HG03565 (cell line): ENCODE measurements at regions not wholly inside any gene's neighbourhood (a gene's known extent, or its start where the extent isn't known, plus 50 kb on each side); places are given as distances from the start of the nearest gene placed in this dataset.

ENCODE experiments used
- ATAC-seq: cut with Tn5 transposase; IDR thresholded peaks from one replicate; pipeline ENCODE4 v1.9.1; 2021; ENCODE audit warnings: mild to moderate bottlenecking, moderate library complexity; ENCODE audit not compliant: unreplicated experiment

DNA sequence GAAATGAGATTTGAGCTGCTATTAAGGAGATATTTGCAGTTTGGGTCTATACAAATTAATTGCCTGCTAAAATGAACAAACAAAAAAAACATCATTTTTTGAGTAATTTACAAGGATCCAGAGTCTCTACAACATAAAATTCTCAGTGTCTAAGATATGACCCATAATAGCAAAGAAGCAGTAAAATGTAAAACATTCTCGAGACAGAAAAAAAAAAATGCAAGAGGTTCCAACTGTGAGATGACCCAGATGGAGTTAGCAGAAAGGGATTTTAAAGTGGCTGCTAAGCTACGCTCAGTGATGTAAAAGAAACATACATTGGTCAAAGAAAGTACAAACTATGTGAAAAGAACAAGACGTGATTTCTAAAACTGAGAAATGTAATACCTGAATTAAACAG, 471.0 kb downstream of the SH2D4B start:
- ATAC-seq, result no peak

DNA sequence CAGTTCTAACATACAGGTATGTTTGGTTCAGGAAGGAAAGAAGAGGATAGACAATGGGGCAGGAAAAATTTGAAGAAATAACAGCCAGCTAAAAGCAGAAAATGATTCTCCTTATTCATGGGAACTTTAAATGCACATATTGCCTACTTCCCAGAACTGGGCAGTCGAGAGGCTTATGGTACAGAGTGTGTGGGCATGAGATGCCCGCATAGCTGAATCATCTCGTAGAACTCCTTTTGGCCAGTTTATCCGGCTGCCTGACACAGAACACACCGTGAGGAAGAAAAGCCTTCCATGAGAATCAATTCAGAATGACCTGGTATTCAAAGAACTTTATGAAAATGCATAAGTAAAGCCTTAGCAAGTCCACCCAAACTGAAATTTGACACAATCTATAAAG, 471.6 kb downstream of the SH2D4B start:
- no peak for ATAC-seq

GRCh38 chr10:81013771-81014170, 476.1 kb downstream of the SH2D4B start:
- ATAC-seq, result no peak

DNA sequence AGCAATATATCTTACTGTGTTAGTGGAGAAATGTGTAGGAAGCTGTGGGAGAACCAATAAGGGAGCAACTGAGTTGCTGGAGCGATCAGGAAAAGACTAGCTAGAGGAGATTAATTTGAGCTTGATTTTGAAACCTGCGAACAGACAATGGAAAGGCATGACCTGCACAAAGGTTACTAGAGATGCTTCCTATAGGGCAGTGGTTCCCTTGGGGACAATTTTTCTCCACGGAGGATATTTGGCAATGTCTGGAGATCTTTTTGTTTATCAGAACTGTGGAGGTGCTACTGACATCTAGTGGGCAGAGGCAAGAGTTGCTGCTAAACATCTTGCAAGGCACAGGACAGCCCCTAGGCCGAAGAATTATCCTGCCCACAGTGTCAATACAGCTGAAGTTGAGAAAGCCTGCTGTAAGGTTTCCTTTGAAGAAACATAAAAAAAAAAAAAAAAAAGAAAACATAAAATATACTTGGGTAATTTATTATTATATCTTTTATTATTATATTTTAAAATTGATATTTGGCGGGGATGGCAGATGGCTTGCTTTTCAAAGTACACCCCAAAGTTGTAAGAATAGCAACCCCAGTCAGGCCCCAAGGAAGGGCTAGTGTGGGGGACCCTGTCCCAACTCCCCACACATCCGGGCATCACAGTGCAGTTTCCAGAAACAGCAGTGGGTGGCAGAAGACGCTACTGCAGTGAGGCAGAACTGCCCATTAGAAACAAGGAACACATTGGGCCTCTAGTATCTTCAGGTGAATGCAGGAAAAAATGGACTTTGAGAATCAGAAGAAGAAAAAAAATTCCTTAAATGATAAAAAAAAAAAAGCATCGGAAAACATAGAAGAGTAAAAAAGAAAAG, 481.6 kb downstream of the SH2D4B start:
- ATAC-seq, result peak; percentile 83

- no peak for ATAC-seq
Observed at GRCh38 chr10:81021428-81022129, 483.9 kb downstream of the SH2D4B start.

DNA sequence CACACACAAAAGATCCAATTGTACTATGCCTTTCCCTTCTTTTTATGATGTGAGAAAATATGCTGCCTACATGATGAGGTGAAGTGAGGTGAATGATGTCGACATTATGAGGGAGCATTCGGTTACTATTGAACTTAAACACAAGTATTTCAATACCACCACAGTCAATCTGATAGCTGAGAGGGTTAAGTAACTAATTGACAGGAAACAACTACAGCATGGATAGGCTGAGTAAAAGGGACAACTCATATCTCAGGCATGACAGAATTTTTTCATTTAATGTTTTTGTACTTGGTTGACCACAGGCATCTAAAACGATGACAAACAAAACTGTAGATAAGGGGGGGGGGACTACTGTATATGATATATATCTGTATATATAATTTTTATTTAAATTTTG, 488.9 kb downstream of the SH2D4B start:
- ATAC-seq, result no peak

GRCh38 chr10:81027223-81027622, 489.5 kb downstream of the SH2D4B start:
- no peak for ATAC-seq

DNA sequence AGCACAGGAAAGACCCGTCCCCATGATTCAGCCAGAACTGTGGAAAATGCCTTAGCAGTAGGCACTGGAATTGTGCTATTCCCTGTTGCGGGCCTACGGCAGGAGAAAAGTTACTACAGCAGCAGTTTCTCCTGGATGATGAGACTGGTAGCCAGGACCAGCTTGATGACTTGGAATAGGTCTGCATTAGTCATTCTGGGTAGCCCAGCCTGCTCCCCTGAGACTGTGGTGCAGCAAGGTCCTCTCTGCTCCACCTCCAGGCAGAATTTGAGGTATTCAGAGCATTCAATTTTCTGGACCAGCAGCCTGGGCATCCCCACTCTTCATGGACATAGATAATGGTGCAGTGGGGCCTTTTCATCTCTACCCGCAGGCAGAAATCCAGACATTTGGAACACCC, 490.0 kb downstream of the SH2D4B start:
- no peak for ATAC-seq

DNA sequence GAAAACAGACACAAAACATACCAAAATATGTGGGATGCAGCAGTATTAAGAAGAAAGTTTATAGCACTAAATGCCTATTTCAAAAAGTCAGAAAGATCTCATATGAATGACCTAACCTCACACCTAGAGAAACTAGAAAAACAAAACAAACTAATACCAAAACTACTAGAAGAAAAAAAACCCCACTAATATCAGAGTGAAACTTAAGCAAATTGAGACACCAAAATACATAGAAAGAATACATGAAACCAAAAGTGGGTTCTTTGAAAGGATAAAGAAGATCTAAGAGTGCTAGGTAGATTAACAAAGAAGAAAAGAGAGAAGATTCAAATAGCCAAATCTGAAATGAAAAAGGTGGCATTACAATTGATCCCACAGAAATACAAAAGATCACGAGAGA, 494.1 kb downstream of the SH2D4B start:
- peak; percentile 86 for ATAC-seq

GRCh38 chr10:81034383-81034782, 496.7 kb downstream of the SH2D4B start:
- no peak for ATAC-seq

- peak; percentile 87 for ATAC-seq
Observed at GRCh38 chr10:81036257-81036656, 498.6 kb downstream of the SH2D4B start.

- no peak for ATAC-seq
Observed at GRCh38 chr10:81040031-81040430, 502.3 kb downstream of the SH2D4B start.

GRCh38 chr10:81040940-81041339, 503.2 kb downstream of the SH2D4B start:
- no peak for ATAC-seq

DNA sequence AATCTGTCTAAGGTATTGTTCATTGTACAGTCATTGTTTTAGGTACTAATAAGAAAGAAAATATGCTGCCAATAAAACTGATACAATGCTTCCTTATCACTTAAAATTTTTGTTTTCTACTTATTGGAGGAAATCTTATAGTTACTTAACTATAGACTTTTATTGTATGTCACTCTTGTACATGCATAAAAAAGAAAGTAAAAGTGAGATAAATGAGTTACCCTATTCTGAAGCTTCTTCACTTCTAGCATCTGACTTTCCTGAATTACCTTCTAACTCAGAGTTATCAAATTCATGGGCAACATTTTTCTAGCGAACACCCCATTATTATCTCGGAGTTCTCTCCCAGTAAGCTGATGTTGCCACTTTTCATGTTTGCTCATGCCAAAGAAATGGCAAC, 504.9 kb downstream of the SH2D4B start:
- no peak for ATAC-seq

DNA sequence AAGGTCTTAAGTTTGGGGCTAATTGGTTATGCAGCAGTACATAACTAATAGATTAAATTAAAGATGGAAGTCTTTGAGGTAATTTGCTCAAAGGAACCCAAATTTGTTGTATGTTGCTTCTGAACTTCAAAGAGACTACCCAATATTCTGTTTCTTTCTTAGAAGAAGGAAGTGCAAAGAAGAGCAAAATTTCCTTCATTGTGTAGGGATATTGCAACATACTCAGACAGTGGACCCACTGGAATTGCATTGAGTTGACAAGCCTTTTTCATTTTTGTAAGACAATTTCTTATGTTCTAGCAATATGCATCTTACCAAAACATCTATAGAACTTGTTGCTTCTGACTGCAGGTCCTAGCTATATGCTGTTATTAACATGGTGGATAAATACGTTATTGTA, 527.8 kb downstream of the SH2D4B start:
- no peak for ATAC-seq

DNA sequence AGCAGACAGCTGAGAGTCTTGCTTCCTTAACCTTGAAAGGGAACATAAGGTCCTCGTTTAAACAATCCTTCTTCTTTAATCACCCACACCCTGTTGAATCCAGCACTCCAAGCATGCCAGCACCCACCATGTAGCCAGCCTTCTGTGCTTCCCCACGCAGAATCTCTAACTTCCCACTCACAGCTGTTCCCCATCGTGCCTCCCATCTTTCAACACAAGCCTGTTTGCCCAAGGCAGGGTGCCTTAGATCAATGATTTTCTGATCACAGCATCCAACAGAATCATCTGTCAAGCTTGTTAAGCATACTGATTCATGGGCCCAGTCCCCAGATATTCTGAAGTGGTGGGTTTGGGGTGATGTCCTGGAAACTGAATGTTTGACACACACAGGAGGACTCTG, 530.8 kb downstream of the SH2D4B start:
- ATAC-seq, result no peak

DNA sequence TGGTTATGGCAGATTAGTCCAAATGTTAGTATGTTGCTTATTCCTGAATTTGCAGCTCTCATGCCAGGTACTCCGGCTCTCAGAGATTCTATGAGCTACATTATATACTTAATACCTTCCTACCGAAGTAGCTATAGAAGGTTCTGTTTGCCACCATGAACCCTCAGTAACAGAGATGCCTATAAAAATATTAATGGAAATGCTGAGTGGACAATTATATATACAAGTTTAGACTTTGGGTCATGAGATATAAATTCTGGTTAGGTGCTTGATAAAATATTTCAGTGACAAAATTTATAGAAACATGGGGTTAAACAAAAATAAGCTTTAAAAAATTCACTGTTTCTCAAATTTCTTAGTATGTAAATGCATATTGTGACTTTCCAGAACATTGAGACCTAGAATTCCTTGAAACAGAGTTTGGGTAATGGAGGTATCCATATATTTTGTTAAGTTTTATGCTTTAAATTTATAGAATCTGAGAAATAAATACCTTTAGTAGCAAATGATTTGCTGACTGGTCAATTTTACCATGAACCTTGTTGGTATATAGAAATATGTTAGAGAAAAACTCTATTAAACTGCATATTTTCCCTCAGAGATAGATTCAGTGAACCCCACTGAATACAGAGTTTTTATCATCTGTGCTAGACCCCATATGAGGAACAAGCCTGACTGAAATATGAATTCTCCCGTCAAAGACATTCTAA, 533.5 kb downstream of the SH2D4B start:
- ATAC-seq, result no peak

- no peak for ATAC-seq
Observed at GRCh38 chr10:81073155-81073554, 535.5 kb downstream of the SH2D4B start.

- no peak for ATAC-seq
Observed at GRCh38 chr10:81081887-81082620, 544.4 kb downstream of the SH2D4B start.

DNA sequence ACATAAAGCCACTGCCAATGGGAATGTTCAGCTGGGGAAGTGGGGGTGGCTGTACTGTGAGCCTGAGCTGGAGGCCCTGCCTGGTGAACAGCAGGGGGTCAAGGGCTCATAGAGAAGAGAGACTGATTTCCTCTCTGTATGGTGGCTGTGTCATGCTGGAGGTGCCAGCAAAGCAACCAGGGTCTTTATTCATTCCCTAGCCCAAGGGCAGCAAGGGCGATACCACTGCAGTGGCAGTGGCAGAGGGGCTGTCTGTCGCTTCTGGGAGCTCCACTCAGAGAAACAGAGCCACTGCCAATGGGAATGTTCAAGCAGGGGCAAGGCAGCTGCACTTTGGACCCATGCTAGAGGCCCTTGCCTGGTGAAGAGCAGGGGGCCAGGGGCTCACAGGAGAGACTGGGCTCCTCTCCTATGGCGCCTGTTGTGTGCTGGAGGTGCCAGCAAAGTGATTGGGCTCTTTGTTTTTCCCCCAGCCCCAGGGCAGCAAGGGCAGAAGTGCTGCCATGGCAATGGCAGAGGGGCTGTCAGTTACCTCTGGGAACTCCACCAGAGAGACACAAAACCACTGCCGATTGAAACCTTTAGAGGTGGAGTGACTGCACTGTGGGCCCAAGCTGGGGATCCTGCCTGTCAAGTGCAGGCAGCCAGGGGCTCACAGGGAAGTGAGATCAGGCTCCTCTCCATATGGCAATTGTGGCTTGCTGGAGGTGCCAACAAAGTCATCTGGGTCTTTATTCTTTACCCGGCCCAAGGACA, 545.1 kb downstream of the SH2D4B start:
- no peak for ATAC-seq
